Loucy (cell line): ENCODE measurements at regions not wholly inside any gene's neighbourhood (a gene's known extent, or its start where the extent isn't known, plus 50 kb on each side); places are given as distances from the start of the nearest gene placed in this dataset.

ENCODE experiments used
- H2AFZ ChIP-seq: fragments of 200-600 bp; sonication (generic); 2 replicates; pipeline ENCODE4 v1.6.0; 2016; ENCODE audit warnings: antibody characterized with exemption, mild to moderate bottlenecking, low read length, moderate library complexity
- H3F3A ChIP-seq: fragments of 200-600 bp; 2 replicates; pipeline ENCODE4 v1.6.0; 2016; ENCODE audit warnings: antibody characterized with exemption, low read depth, mild to moderate bottlenecking
- H3K27me3 ChIP-seq: fragments of 200-600 bp; sonication (generic); 2 replicates; pipeline ENCODE4 v1.6.1; 2014; ENCODE audit warnings: low read length, mild to moderate bottlenecking; ENCODE audit not compliant: insufficient read depth, poor library complexity, severe bottlenecking
- H3K36me3 ChIP-seq: fragments of 200-600 bp; sonication (generic); 2 replicates; pipeline ENCODE4 v1.6.1; 2016; ENCODE audit warnings: low read length; ENCODE audit not compliant: insufficient read depth
- H3K4me1 ChIP-seq: fragments of 200-600 bp; sonication (generic); 2 replicates; pipeline ENCODE4 v1.5.1; 2014; ENCODE audit warnings: low read length, mild to moderate bottlenecking; ENCODE audit not compliant: insufficient read depth, poor library complexity, severe bottlenecking
- H3K4me2 ChIP-seq: fragments of 200-600 bp; sonication (generic); 2 replicates; pipeline ENCODE4 v1.6.0; 2014; ENCODE audit warnings: antibody characterized with exemption, low read length, low read depth, mild to moderate bottlenecking; ENCODE audit not compliant: poor library complexity, severe bottlenecking
- H3K4me3 ChIP-seq: fragments of 200-600 bp; sonication (generic); 2 replicates; pipeline ENCODE4 v1.5.1; 2014; ENCODE audit warnings: low read length, mild to moderate bottlenecking, mixed read lengths; ENCODE audit not compliant: poor library complexity, severe bottlenecking
- H3K79me2 ChIP-seq: fragments of 200-600 bp; sonication (generic); 2 replicates; pipeline ENCODE4 v1.6.1; 2014; ENCODE audit warnings: low read length; ENCODE audit not compliant: insufficient read depth
- H3K9ac ChIP-seq: fragments of 200-600 bp; sonication (generic); 2 replicates; pipeline ENCODE4 v1.6.0; 2014; ENCODE audit warnings: mild to moderate bottlenecking, low read depth, low read length, moderate library complexity; ENCODE audit not compliant: poor library complexity, severe bottlenecking
- H3K9me2 ChIP-seq: fragments of 200-600 bp; sonication (generic); replicated peaks from 2 replicates; pipeline ENCODE4 v1.6.1; 2016; ENCODE audit warnings: low read depth, low read length, mixed read lengths
- H3K9me3 ChIP-seq: fragments of 200-600 bp; sonication (generic); 2 replicates; pipeline ENCODE4 v1.6.1; 2014; ENCODE audit warnings: mild to moderate bottlenecking, antibody characterized with exemption, low read length, low read depth; ENCODE audit not compliant: insufficient read depth
- H4K20me1 ChIP-seq: fragments of 200-600 bp; sonication (generic); 2 replicates; pipeline ENCODE4 v1.6.0; 2014; ENCODE audit warnings: antibody characterized with exemption, low read length, mild to moderate bottlenecking; ENCODE audit not compliant: insufficient read depth, poor library complexity, severe bottlenecking
- CTCF ChIP-seq: fragments of 200-600 bp; sonication (generic); conservative IDR thresholded peaks from 2 replicates; pipeline ENCODE4 v1.5.1; 2014; ENCODE audit warnings: mild to moderate bottlenecking, antibody characterized with exemption, low read length
- EZH2phosphoT487 ChIP-seq: fragments of 200-600 bp; IDR thresholded peaks from 2 replicates; pipeline ENCODE4 v1.6.1; 2018; ENCODE audit warnings: antibody characterized with exemption, mild to moderate bottlenecking, moderate library complexity, borderline replicate concordance

GRCh38 chr14:45705940-45706534 is 453.0 kb upstream of the MIS18BP1 start:
- Histone ChIP-seq H3K36me3 (no peaks in the 10 kb centered on the region), H4K20me1 (no peaks in the 10 kb centered on the region), H3K4me2 (no peak overlapping the region), H3K79me2 (no peaks in the 10 kb centered on the region), H3K4me3 (no peak overlapping the region), H3K9me3 (no peaks in the 10 kb centered on the region), H3K9ac (no peak overlapping the region), H3K9me2 (no peaks in the 10 kb centered on the region), H3K27me3 (no peaks in the 10 kb centered on the region), H2AFZ (no peak overlapping the region), H3F3A (no peaks in the 10 kb centered on the region), H3K4me1 (no peaks in the 10 kb centered on the region)
- TF ChIP-seq EZH2phosphoT487 (no peak), CTCF (no peak)

- H3F3A ChIP-seq: no peaks in the 10 kb centered on the region
- no peaks in the 10 kb centered on the region for H3K9me3 ChIP-seq
- H3K27me3 ChIP-seq: no peaks in the 10 kb centered on the region
- no peaks in the 10 kb centered on the region for H4K20me1 ChIP-seq
- no peak for TF ChIP-seq CTCF
- TF ChIP-seq EZH2phosphoT487: no peak
- H3K79me2 ChIP-seq: no peaks in the 10 kb centered on the region
- no peak overlapping the region for H3K4me2 ChIP-seq
- no peaks in the 10 kb centered on the region for H3K9me2 ChIP-seq
- no peak overlapping the region for H2AFZ ChIP-seq
- no peak overlapping the region for H3K9ac ChIP-seq
- H3K4me3 ChIP-seq: no peak overlapping the region
- no peaks in the 10 kb centered on the region for H3K4me1 ChIP-seq
- H3K36me3 ChIP-seq: no peaks in the 10 kb centered on the region
Measured at GRCh38 chr14:45699471-45699870, 446.5 kb upstream of the MIS18BP1 start.

GRCh38 chr14:45698462-45699134 is 445.6 kb upstream of the MIS18BP1 start:
- Histone ChIP-seq H3K9me3 (no peaks in the 10 kb centered on the region), H3K9me2 (no peaks in the 10 kb centered on the region)
- no peak for TF ChIP-seq CTCF
- TF ChIP-seq EZH2phosphoT487: no peak

More at GRCh38 chr14:45698462-45699134, 445.6 kb upstream of the MIS18BP1 start:
- Histone ChIP-seq H3K27me3 (no peaks in the 10 kb centered on the region), H3K4me1 (no peaks in the 10 kb centered on the region), H3K4me3 (no peak overlapping the region), H3K79me2 (no peaks in the 10 kb centered on the region), H2AFZ (no peak overlapping the region), H3F3A (no peaks in the 10 kb centered on the region), H3K4me2 (no peak overlapping the region), H4K20me1 (no peaks in the 10 kb centered on the region), H3K36me3 (no peaks in the 10 kb centered on the region), H3K9ac (no peak overlapping the region)
